IPS-20b (cell line): ENCODE measurements at regions not wholly inside any gene's neighbourhood (a gene's known extent, or its start where the extent isn't known, plus 50 kb on each side); places are given as distances from the start of the nearest gene placed in this dataset.
"Not testable (repeated sequence)": the region's sequence is repeated elsewhere in the genome, so short reads cannot be mapped to it uniquely, and the experiment has no call there.

Experiments used
- H3K27ac ChIP-seq: one replicate; pipeline ENCODE4 v1.5.1; 2013; ENCODE audit warnings: low read length
- H3K27me3 ChIP-seq: 2 replicates; pipeline ENCODE4 v1.6.1; 2013; ENCODE audit warnings: mild to moderate bottlenecking, low read length, inconsistent platforms; ENCODE audit not compliant: insufficient read depth
- H3K36me3 ChIP-seq: 2 replicates; pipeline ENCODE4 v1.6.1; 2013; ENCODE audit warnings: low read depth, mild to moderate bottlenecking, inconsistent platforms, low read length, moderate library complexity; ENCODE audit not compliant: insufficient read depth
- H3K4me1 ChIP-seq: 2 replicates; pipeline ENCODE4 v1.6.1; 2013; ENCODE audit warnings: mild to moderate bottlenecking, control low read depth, inconsistent platforms, low read length, moderate library complexity; ENCODE audit not compliant: insufficient read depth
- H3K4me3 ChIP-seq: 2 replicates; pipeline ENCODE4 v1.5.1; 2013; ENCODE audit warnings: mild to moderate bottlenecking, low read length, inconsistent platforms
- H3K9ac ChIP-seq: 2 replicates; pipeline ENCODE4 v1.6.1; 2013; ENCODE audit warnings: low read depth, mild to moderate bottlenecking, inconsistent platforms, low read length, moderate library complexity
- H3K9me3 ChIP-seq: 2 replicates; pipeline ENCODE4 v1.6.1; 2013; ENCODE audit warnings: mild to moderate bottlenecking, low read depth, low read length, inconsistent platforms; ENCODE audit not compliant: insufficient read depth

DNA sequence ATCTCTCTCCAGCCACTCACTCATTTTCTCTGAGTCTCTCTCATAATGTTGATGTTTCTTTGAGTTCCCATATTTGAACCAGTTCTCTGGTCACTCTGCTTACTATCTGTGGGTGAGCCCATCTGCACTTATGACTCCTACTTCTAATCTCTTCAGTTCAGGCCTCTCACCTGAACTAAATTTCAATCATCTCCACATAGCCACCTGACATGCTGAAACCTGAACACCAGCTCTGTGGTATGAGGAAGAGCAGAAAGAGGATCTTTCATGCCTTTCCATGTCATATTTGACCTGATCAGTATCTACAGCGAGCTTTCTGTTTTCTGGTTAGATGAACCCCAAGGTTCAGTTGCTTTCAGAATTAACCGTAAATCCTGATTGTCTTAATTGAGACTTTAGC, 122.2 kb upstream of the ESX1 start:
- H3K9ac ChIP-seq, result no peak overlapping the region
- no peaks in the 10 kb centered on the region for H3K36me3 ChIP-seq
- H3K27ac ChIP-seq, result no peak overlapping the region
- H3K4me1 ChIP-seq, result no peaks in the 10 kb centered on the region
- H3K4me3 ChIP-seq, result no peak overlapping the region
- H3K27me3 ChIP-seq, result no peaks in the 10 kb centered on the region
- no peaks in the 10 kb centered on the region for H3K9me3 ChIP-seq

DNA sequence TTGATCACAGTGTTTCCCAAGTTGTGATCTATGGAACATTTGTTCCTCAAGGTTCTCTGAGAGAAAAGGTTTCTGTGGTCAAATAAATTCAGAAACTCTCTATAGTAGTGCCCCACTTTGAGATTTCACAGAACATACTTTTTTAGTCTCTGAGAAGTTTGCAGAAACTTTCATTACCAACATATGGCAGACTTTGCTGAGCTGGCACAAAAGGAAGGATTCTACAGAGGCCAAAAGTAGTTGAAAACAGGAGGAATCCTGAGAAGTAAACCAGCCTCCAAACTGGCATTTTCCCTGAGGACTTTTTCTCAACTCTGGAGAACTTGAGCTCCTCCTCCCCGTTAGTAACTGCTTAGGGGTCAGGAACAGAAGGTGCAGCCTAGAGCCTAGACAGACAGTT, 117.8 kb upstream of the ESX1 start:
- Histone ChIP-seq H3K27ac (no peak overlapping the region), H3K4me1 (no peaks in the 10 kb centered on the region), H3K36me3 (no peaks in the 10 kb centered on the region), H3K4me3 (no peak overlapping the region), H3K9me3 (no peaks in the 10 kb centered on the region), H3K27me3 (no peaks in the 10 kb centered on the region), H3K9ac (no peak overlapping the region)

DNA sequence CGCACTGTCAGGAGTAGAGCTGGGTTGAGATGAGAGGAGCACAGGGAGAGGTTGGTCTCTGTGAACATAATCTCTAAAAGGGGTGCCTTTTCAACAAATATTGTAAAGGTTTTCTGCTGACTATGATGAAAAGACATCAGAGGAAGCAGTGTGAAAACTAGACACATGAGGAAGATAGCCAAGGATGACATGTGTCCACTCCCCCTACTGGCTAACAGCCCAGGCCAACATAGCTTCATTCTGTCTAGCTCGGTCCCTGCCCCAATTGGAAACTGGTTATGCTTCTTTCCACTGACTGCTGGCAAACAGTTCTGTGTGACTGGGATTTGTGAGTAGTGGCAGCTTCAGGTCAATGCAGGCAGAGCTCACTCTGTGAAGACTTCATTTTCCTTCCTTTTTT, 115.4 kb upstream of the ESX1 start:
- Histone ChIP-seq H3K9me3 (no peaks in the 10 kb centered on the region), H3K9ac (no peak overlapping the region), H3K4me1 (no peaks in the 10 kb centered on the region), H3K27me3 (no peaks in the 10 kb centered on the region), H3K36me3 (no peaks in the 10 kb centered on the region), H3K27ac (no peak overlapping the region), H3K4me3 (no peak overlapping the region)

DNA sequence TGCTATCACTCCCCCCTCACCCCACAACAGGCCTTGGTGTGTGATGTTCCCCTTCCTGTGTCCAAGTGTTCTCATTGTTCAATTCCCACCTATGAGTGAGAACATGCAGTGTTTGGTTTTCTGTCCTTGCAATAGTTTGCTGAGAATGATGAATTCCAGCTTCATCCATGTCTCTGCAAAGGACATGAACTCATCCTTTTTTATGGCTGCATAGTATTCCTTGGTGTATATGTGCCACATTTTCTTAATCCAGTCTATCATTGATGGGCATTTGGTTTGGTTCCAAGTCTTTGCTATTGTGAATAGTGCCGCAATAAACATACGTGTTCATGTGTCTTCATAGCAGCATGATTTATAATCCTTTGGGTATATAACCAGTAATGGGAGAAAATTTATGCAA, 106.0 kb upstream of the ESX1 start:
- not testable (repeated sequence) for H3K9me3 ChIP-seq, H3K9ac ChIP-seq, H3K27me3 ChIP-seq, H3K4me3 ChIP-seq, H3K27ac ChIP-seq, H3K4me1 ChIP-seq, H3K36me3 ChIP-seq

DNA sequence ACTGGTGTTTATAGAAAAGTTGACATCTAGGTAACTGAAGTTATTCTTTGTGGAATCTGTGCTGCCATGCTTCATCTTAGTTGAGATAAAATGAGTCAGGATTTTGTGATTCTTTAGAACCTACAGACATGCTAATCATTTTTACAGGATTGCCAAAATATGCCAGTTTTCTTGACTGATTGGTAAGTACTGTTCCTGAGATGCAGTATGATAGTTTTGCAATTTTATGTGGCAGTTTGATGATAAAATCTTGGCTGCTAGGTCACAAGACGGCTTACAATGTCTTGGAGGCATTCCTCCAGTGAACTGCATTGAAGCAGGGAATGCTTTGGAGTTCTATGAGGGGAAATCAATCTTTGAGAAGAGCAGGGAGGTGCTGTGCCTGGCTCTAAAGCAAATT, 104.4 kb upstream of the ESX1 start:
- H3K36me3 ChIP-seq, result no peaks in the 10 kb centered on the region
- H3K4me3 ChIP-seq, result no peak overlapping the region
- no peaks in the 10 kb centered on the region for H3K27me3 ChIP-seq
- no peak overlapping the region for H3K9ac ChIP-seq
- H3K4me1 ChIP-seq, result no peaks in the 10 kb centered on the region
- no peak overlapping the region for H3K27ac ChIP-seq
- no peaks in the 10 kb centered on the region for H3K9me3 ChIP-seq

DNA sequence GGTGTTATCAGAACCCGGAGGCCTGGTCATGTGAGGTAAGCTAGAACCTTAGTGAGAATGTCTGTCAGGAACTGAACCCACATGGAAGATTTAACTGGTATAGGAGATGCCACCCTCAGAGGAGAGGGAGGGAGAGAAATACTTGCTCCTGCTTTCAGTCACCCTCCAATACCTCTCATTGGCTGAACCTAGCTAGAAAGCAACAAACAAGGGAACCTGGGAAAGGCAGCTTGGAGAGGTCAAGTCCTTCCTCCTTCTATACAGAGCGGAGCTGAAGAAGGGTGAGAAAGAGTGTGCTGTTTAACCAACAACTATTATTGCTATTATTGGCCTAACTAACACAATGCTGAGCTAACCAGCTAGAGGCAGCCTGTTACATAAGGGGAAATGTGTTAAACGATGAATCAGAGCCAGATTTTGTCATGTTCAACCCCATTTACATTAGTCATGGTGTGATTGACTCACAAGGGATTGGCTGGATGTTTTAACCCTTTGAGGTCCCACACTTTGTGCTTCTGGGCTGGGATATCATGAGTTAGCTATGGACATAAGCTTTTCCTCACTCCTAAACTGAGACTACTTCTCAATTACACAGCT, 96.5 kb upstream of the ESX1 start:
- Histone ChIP-seq H3K9ac (no peak overlapping the region), H3K4me3 (no peak overlapping the region), H3K4me1 (no peaks in the 10 kb centered on the region), H3K9me3 (no peaks in the 10 kb centered on the region), H3K27ac (no peak overlapping the region), H3K36me3 (no peaks in the 10 kb centered on the region), H3K27me3 (no peaks in the 10 kb centered on the region)

DNA sequence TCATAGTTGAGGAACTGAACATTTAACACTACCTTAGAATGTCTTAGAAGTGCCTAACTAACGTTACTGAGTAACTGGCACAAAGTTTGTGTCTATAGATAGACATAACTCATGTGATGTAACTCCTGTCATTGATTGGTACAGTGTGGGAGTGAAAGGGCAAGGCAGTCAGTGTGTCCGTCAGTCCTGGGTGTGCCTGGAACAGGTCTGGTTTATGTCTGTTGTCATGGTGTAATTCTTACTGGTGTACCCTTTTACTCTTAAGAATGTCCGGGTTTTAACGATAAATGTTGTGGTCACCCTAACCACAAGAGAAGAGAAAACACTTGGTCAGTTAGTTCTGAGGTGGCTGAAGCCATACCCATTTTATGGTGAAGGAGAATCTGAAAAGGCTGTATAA, 93.1 kb upstream of the ESX1 start:
- H3K36me3 ChIP-seq, result no peaks in the 10 kb centered on the region
- H3K9me3 ChIP-seq, result no peaks in the 10 kb centered on the region
- H3K4me3 ChIP-seq, result no peak overlapping the region
- H3K9ac ChIP-seq, result no peak overlapping the region
- no peaks in the 10 kb centered on the region for H3K4me1 ChIP-seq
- no peak overlapping the region for H3K27ac ChIP-seq
- no peaks in the 10 kb centered on the region for H3K27me3 ChIP-seq

DNA sequence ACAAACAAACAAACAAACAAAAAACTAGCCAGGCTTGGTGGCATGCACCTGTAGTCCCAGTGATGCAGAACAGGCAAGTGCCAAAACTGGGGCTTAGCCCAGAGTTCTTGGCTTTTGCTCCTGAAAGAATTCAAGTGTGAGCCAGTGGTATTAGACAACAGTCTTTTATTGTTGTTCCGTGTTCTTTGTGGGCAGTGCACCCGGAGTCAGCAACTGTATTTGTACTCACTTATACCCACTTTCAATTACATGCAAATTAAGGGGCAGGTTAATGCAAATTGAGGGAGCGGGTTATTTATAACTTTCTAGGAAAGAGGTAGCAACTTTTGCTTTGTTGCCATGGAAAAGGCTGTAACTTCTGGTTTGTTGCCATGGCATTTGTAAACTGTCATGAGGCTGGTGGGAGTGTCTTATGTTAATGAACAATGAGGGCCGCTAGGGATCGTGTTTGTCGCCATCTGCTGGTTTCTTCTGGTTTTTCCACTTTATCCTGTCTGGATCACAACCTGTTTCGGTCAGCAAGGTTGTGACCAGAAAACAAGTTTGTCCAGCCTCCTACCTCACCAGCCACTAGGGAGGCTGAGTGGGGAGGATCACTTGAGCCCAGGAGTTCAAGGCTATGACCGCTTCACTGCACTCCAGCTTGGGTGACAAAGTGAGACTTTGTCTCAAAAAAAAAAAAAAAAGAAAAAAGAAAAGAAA, 88.8 kb upstream of the ESX1 start:
- Histone ChIP-seq H3K27me3 (no peaks in the 10 kb centered on the region), H3K27ac (no peak overlapping the region), H3K9ac (no peak overlapping the region)

DNA sequence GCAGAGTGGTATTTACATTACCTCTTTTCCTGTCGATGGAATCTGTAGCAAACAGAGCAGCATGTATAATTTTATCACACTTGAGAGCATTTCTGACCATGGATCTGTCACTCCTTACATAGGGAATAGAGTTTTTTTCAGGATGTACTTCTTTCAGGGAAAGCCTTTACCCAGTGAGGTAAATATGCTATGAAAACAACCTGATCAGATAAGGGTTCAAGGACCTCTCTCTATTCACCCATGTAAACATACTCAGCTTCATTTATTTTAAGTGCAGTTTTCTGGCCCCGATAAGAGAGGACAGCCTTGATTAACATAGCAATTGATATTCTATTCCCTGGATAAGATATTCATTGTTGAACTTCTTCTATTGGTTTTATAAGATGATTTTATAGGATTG, 87.3 kb upstream of the ESX1 start:
- H3K27ac ChIP-seq, result no peak overlapping the region
- H3K4me1 ChIP-seq, result no peaks in the 10 kb centered on the region
- no peaks in the 10 kb centered on the region for H3K27me3 ChIP-seq
- no peaks in the 10 kb centered on the region for H3K36me3 ChIP-seq
- no peak overlapping the region for H3K4me3 ChIP-seq
- no peaks in the 10 kb centered on the region for H3K9me3 ChIP-seq
- H3K9ac ChIP-seq, result no peak overlapping the region

More for the DNA sequence above, 88.8 kb upstream of the ESX1 start:
- Histone ChIP-seq H3K4me3 (no peak overlapping the region), H3K9me3 (no peaks in the 10 kb centered on the region), H3K4me1 (no peaks in the 10 kb centered on the region), H3K36me3 (no peaks in the 10 kb centered on the region)

DNA sequence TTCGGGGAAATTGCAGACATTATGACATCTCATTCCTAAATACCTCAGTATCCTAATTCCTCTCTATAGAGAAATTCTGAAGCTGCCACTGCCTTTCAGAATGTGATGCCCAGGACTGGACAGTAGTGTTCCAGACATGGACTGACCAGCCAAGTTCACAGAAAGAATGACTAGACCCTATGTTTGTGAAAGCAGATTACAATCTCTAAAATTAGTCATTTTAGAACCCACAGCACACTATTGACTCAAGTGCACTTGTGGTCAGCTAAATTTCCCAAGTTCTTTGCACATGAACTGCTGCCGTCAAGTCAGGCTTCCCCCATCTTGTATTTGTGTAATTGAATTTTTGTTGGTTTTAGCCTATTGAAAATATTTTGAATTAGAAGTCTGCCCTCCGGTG, 81.0 kb upstream of the ESX1 start:
- Histone ChIP-seq H3K27me3 (no peaks in the 10 kb centered on the region), H3K27ac (no peak overlapping the region), H3K9me3 (no peaks in the 10 kb centered on the region), H3K9ac (no peak overlapping the region), H3K4me1 (no peaks in the 10 kb centered on the region), H3K36me3 (no peaks in the 10 kb centered on the region), H3K4me3 (no peak overlapping the region)

DNA sequence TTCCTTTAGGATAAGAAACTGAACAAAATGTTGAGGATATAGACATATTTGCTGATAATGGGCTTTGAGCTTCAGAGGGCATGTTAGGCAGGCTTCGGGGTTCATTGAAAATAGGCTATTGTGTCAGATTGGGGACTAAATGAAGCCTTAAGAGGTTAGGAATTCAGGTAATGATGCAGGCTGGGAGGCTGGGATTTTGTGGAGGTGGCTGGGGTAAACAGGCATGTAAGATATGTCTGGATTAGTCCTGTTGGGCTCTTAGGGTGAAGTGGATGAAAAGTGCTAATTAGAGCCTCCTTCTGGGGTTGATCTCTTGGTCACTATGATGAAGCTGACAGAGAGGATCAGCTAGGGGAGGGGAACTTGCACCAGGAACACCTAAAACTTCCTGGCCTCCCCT, 80.2 kb upstream of the ESX1 start:
- Histone ChIP-seq H3K27me3 (no peaks in the 10 kb centered on the region), H3K4me1 (no peaks in the 10 kb centered on the region), H3K4me3 (no peak overlapping the region), H3K36me3 (no peaks in the 10 kb centered on the region), H3K9ac (no peak overlapping the region), H3K9me3 (no peaks in the 10 kb centered on the region), H3K27ac (no peak overlapping the region)

DNA sequence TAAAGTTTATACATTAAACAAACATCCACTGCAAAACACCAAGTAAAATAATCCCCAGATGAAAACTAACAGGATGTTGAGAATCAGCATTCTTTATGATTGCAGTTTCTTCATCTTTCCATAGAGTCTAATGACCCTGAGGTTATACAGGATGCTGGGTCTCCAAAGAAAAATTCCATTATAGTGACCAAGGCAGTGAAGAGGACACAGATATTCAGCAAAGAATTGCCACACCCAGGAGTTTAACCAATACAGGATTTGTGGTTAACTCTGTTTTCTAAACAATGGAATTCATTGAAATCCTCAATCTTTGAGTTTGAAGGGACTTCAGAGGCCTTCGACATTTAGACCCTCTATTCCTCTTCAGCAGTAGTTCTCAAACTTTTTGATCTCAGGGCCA, 76.2 kb upstream of the ESX1 start:
- no peaks in the 10 kb centered on the region for H3K27me3 ChIP-seq
- no peaks in the 10 kb centered on the region for H3K9me3 ChIP-seq
- H3K4me3 ChIP-seq, result no peak overlapping the region
- no peak overlapping the region for H3K9ac ChIP-seq
- H3K4me1 ChIP-seq, result no peaks in the 10 kb centered on the region
- no peak overlapping the region for H3K27ac ChIP-seq
- H3K36me3 ChIP-seq, result no peaks in the 10 kb centered on the region
